AG04450 (cell line): ENCODE measurements at regions not wholly inside any gene's neighbourhood (a gene's known extent, or its start where the extent isn't known, plus 50 kb on each side); places are given as distances from the start of the nearest gene placed in this dataset.

Experiments
- CTCF ChIA-PET: fragments of 300-600, 350-600 bp; formaldehyde crosslinking; extraction: SDS; loops from one replicate; lab custom pipeline; 2022; ENCODE audit warnings: antibody characterized with exemption, inconsistent platforms; lab: Charles Lee
- POLR2A ChIA-PET: fragments of 350-600 bp; formaldehyde crosslinking; extraction: SDS; loops from one replicate; lab custom pipeline; 2021; ENCODE audit warnings: antibody characterized with exemption, inconsistent platforms; lab: Yijun Ruan, JAX
- DNase-seq: peaks from one replicate; pipeline ENCODE4 v3.0.0-alpha.2; 2011; ENCODE audit warnings: low read depth, low spot score
- H3K27ac ChIP-seq: one replicate; pipeline ENCODE4 v1.5.1; 2012; ENCODE audit warnings: low read depth, low read length, control low read depth
- H3K27me3 ChIP-seq: one replicate; pipeline ENCODE4 v1.6.0; 2012; ENCODE audit warnings: low read length; ENCODE audit not compliant: control insufficient read depth, insufficient read depth
- H3K4me3 ChIP-seq: 2 replicates; pipeline ENCODE4 v1.5.1; 2011; ENCODE audit warnings: mild to moderate bottlenecking, low read depth, low read length, control low read depth
- H3K9me3 ChIP-seq: 2 replicates; pipeline ENCODE4 v1.5.1; 2012; ENCODE audit warnings: low read length; ENCODE audit not compliant: control insufficient read depth, insufficient read depth
- CTCF ChIP-seq: IDR thresholded peaks from 2 replicates; pipeline ENCODE4 v1.5.1; 2011; ENCODE audit warnings: low read depth, low read length, control low read depth, inconsistent platforms

- CTCF ChIA-PET, result no interaction called here
- POLR2A ChIA-PET, result no interaction called here
- TF ChIP-seq CTCF, result no peak
- H3K9me3 ChIP-seq, result peaks cover 4% of the 10 kb centered on the region
- H3K27me3 ChIP-seq, result no peaks in the 10 kb centered on the region
- H3K4me3 ChIP-seq, result no peak overlapping the region
- no peak for DNase-seq
- H3K27ac ChIP-seq, result no peak overlapping the region
These were observed 519.3 kb upstream of the CADM2 start for GRCh38 chr3:84439476-84439875.

GRCh38 chr3:84440291-84440690 lies 518.5 kb upstream of the CADM2 start:
- Histone ChIP-seq H3K4me3 (no peak overlapping the region), H3K27me3 (no peaks in the 10 kb centered on the region), H3K27ac (no peak overlapping the region), H3K9me3 (peaks cover 4% of the 10 kb centered on the region)
- TF ChIP-seq CTCF, result no peak
- DNase-seq, result no peak
- ChIA-PET POLR2A (no interaction called here), CTCF (no interaction called here)

- H3K4me3 ChIP-seq, result no peak overlapping the region
- no peak for DNase-seq
- no peak overlapping the region for H3K27ac ChIP-seq
- H3K9me3 ChIP-seq, result peaks cover 4% of the 10 kb centered on the region
- TF ChIP-seq CTCF, result no peak
- ChIA-PET CTCF (no interaction called here), POLR2A (no interaction called here)
- H3K27me3 ChIP-seq, result no peaks in the 10 kb centered on the region
These were observed 516.3 kb upstream of the CADM2 start for GRCh38 chr3:84442533-84442932.

- H3K9me3 ChIP-seq, result peaks cover 4% of the 10 kb centered on the region
- H3K4me3 ChIP-seq, result no peak overlapping the region
- ChIA-PET CTCF (no interaction called here), POLR2A (no interaction called here)
- no peak overlapping the region for H3K27ac ChIP-seq
- DNase-seq, result no peak
- TF ChIP-seq CTCF, result no peak
- no peaks in the 10 kb centered on the region for H3K27me3 ChIP-seq
These were observed 513.9 kb upstream of the CADM2 start for GRCh38 chr3:84444726-84445521.

GRCh38 chr3:84487296-84487695 lies 471.5 kb upstream of the CADM2 start:
- POLR2A ChIA-PET, result no interaction called here
- CTCF ChIA-PET, result no interaction called here
- TF ChIP-seq CTCF, result no peak
- no peak for DNase-seq
- Histone ChIP-seq H3K27ac (no peak overlapping the region), H3K4me3 (no peak overlapping the region), H3K27me3 (no peaks in the 10 kb centered on the region), H3K9me3 (peaks cover 5% of the 10 kb centered on the region; the same call in 1 of the 2 replicates)
